ENCODE measurements at regions not wholly inside any gene's neighbourhood (a gene's known extent, or its start where the extent isn't known, plus 50 kb on each side); places are given as distances from the start of the nearest gene placed in this dataset.

GRCh38 chr2:205902041-205902899 lies 183.7 kb downstream of the INO80D start:
- DNase-seq = peak; percentile 38
- peaks cover 24% of the 10 kb centered on the region for H3K27me3 Mint-ChIP-seq (ENCODE audit: insufficient read depth)
- H3K4me1 Mint-ChIP-seq (ENCODE audit: low read depth) = peaks cover 8% of the 10 kb centered on the region; the same call in 1 of the 2 replicates
- peak overlapping the region; percentile 57 for H3K4me3 Mint-ChIP-seq
- peaks cover 8% of the 10 kb centered on the region; the same call in 1 of the 2 replicates for H3K9me3 Mint-ChIP-seq
- TF ChIP-seq, protein P1, sequence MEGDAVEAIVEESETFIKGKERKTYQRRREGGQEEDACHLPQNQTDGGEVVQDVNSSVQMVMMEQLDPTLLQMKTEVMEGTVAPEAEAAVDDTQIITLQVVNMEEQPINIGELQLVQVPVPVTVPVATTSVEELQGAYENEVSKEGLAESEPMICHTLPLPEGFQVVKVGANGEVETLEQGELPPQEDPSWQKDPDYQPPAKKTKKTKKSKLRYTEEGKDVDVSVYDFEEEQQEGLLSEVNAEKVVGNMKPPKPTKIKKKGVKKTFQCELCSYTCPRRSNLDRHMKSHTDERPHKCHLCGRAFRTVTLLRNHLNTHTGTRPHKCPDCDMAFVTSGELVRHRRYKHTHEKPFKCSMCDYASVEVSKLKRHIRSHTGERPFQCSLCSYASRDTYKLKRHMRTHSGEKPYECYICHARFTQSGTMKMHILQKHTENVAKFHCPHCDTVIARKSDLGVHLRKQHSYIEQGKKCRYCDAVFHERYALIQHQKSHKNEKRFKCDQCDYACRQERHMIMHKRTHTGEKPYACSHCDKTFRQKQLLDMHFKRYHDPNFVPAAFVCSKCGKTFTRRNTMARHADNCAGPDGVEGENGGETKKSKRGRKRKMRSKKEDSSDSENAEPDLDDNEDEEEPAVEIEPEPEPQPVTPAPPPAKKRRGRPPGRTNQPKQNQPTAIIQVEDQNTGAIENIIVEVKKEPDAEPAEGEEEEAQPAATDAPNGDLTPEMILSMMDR (IDR thresholded peaks at IDR 0.05) = no peak
- H3K36me3 Mint-ChIP-seq (ENCODE audit: low read depth) = peaks cover 3% of the 10 kb centered on the region; the same call in 1 of the 2 replicates
- no peak overlapping the region for H3K27ac Mint-ChIP-seq

DNA sequence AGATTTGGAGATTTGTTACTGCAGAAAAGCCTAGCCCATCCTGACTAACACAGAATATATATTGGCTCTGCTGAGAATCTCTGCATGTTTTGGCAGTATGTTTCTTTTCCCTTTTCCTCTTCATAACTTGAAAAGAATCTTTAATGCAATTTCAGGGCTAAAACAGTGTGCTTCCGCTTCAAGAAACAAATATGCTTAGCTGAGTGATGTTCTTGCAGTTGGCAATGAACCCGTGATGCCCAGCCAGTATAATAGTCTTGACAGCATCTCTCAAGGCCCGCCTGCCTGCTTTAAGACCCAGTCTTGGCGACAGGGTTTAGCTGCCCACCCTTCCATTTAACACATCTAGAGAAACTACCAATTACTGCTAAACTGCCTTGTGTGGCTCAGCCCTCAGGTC lies 184.5 kb downstream of the INO80D start:
- peaks cover 8% of the 10 kb centered on the region; the same call in 1 of the 2 replicates for H3K9me3 Mint-ChIP-seq
- peaks cover 8% of the 10 kb centered on the region; the same call in 1 of the 2 replicates for H3K4me1 Mint-ChIP-seq (ENCODE audit: low read depth)
- TF ChIP-seq, protein P1 (IDR thresholded peaks at IDR 0.05) = no peak
- H3K36me3 Mint-ChIP-seq (ENCODE audit: low read depth) = peaks cover 3% of the 10 kb centered on the region; the same call in 1 of the 2 replicates
- no peak overlapping the region for H3K4me3 Mint-ChIP-seq
- no peak for DNase-seq
- H3K27me3 Mint-ChIP-seq (ENCODE audit: insufficient read depth) = peaks cover 21% of the 10 kb centered on the region; the same call in 1 of the 2 replicates
- no peak overlapping the region for H3K27ac Mint-ChIP-seq

GRCh38 chr2:205898744-205899143 lies 187.2 kb downstream of the INO80D start:
- Mint-ChIP-seq H3K27ac (no peak overlapping the region), H3K4me1 (ENCODE audit: low read depth) (peaks cover 8% of the 10 kb centered on the region; the same call in 1 of the 2 replicates), H3K9me3 (peaks cover 8% of the 10 kb centered on the region; the same call in 1 of the 2 replicates), H3K27me3 (ENCODE audit: insufficient read depth) (peaks cover 22% of the 10 kb centered on the region), H3K36me3 (ENCODE audit: low read depth) (peaks cover 3% of the 10 kb centered on the region; the same call in 1 of the 2 replicates), H3K4me3 (no peak overlapping the region)
- TF ChIP-seq, protein P1 (IDR thresholded peaks at IDR 0.05) = no peak
- DNase-seq = no peak

DNA sequence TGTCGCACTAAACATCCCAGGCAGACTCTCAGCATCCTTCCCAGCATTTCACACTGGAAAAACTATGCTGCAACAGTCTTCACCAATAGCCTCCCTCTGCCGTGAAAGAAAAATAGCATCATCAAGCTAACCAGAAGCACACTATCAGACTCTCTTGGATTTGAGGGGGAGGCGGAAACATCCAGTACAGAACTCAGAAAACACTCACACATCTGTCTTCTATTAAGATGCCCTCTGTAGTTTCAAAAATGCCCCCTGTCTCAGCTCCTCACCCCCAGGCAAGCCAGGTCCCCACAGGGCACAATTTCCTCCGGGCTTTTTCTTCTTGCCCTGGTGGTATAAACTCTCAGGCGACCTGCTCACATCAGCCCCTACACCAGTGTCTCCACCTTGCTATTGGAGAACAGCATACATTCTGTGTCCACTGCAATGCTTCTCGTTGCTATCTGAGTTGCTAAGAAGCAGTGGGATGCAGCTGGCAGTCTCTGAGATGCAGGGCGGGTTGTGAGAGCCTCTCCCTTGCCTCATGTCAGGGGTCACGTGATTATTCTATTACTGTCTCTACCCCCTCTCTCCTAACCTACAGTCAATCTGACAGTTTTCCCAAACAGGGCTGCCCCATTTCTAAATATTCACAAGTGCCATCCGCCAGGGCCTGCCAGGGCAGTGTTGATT lies 189.9 kb downstream of the INO80D start:
- H3K27ac Mint-ChIP-seq = no peak overlapping the region
- DNase-seq = no peak
- peaks cover 3% of the 10 kb centered on the region; the same call in 1 of the 2 replicates for H3K36me3 Mint-ChIP-seq (ENCODE audit: low read depth)
- H3K27me3 Mint-ChIP-seq (ENCODE audit: insufficient read depth) = peaks cover 28% of the 10 kb centered on the region
- no peak overlapping the region for H3K4me3 Mint-ChIP-seq
- H3K9me3 Mint-ChIP-seq = peaks cover 8% of the 10 kb centered on the region; the same call in 1 of the 2 replicates
- TF ChIP-seq, protein P1 (IDR thresholded peaks at IDR 0.05) = no peak
- no peaks in the 10 kb centered on the region for H3K4me1 Mint-ChIP-seq (ENCODE audit: low read depth)

DNA sequence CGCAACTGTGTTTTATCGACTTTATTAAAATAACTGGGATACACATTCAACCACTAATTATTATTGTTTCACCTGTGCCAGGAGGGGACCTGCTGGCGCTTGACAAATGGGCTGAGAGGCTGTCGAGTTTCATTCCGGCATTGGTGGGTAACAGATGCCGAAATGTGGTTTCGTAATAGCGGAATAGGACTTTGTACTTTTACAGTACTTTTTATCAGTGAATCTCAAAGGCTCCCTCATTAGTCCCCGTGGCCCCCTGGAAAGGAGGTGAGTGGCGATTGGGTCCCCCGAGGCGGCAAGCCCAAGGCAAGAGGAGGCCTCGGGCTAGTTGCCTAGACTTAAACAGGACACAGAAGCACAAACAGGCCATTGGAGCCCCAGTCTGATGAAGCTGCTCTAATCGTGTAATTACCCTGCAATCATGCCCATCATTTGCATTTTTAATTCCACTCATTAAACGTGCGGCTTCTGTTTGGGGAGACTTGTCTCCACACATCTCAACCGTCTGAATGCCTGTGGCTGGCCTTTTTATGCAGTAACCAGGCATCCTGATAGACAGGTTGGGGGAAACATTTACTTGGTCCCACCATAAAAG lies 193.2 kb downstream of the INO80D start:
- TF ChIP-seq, protein P1 (IDR thresholded peaks at IDR 0.05) = no peak
- Mint-ChIP-seq H3K36me3 (ENCODE audit: low read depth) (no peaks in the 10 kb centered on the region), H3K4me3 (no peak overlapping the region), H3K9me3 (no peaks in the 10 kb centered on the region), H3K27ac (no peak overlapping the region), H3K4me1 (ENCODE audit: low read depth) (peaks cover 5% of the 10 kb centered on the region; the same call in 1 of the 2 replicates), H3K27me3 (ENCODE audit: insufficient read depth) (peaks cover 22% of the 10 kb centered on the region)
- DNase-seq = no peak

Data from HFFc6 (cell line).